Heart right ventricle (tissue), 16 donors: ENCODE measurements at regions not wholly inside any gene's neighbourhood (a gene's known extent, or its start where the extent isn't known, plus 50 kb on each side); places are given as distances from the start of the nearest gene placed in this dataset.

Experiments used
- ATAC-seq, 8 donors: fragments of 200-7000 bp; cut with Tn5 transposase; one replicate each; pipeline ENCODE4 v1.9.1; 2020; ENCODE audit warnings: mild to moderate bottlenecking in 8 of 8, moderate library complexity in 8 of 8, moderate number of reproducible peaks in 1 of 8
- DNase-seq, 2 donors: peaks; one replicate each; pipeline ENCODE4 v3.0.0-alpha.2; 2020
- H3K27ac ChIP-seq, 10 donors: fragments of 200-600 bp; sonication (generic) in 2 of 10; one replicate each; pipeline versions ENCODE4 v1.5.0 to v1.8.0; 2020 to 2022; ENCODE audit warnings: mild to moderate bottlenecking in 3 of 10
- H3K27me3 ChIP-seq, 7 donors: fragments of 200-600 bp; one replicate each; pipeline ENCODE4 v1.8.0; 2021 to 2022; ENCODE audit warnings: mild to moderate bottlenecking in 2 of 7
- H3K36me3 ChIP-seq, 9 donors: fragments of 200-600 bp; sonication (generic) in 1 of 9; one replicate each; pipeline versions ENCODE4 v1.5.0 to v1.8.0; 2020 to 2022; ENCODE audit warnings: mild to moderate bottlenecking in 2 of 9
- H3K4me1 ChIP-seq, 9 donors: fragments of 200-600 bp; sonication (generic) in 1 of 9; one replicate each; pipeline versions ENCODE4 v1.5.0 to v1.8.0; 2020 to 2022; ENCODE audit warnings: mild to moderate bottlenecking in 4 of 9
- H3K4me3 ChIP-seq, 10 donors: fragments of 200-600 bp; sonication (generic) in 2 of 10; one replicate each; pipeline versions ENCODE4 v1.5.0 to v1.8.0; 2020 to 2022; ENCODE audit warnings: mild to moderate bottlenecking in 7 of 10, moderate library complexity in 2 of 10
- H3K9me3 ChIP-seq, 11 donors: fragments of 200-600 bp in 10 of 11; sonication (generic) in 2 of 11; one replicate each; pipeline versions ENCODE4 v1.5.0 to v1.8.0; 2013 to 2022; ENCODE audit warnings: mild to moderate bottlenecking in 2 of 11, control low read depth in 1 of 11, moderate library complexity in 1 of 11
- CTCF ChIP-seq, 9 donors: fragments of 200-600 bp; sonication (generic) in 2 of 9; IDR thresholded peaks; one replicate each; pipeline versions ENCODE4 v1.5.0 to v1.8.0; 2021 to 2022; ENCODE audit warnings: antibody characterized with exemption in 9 of 9, mild to moderate bottlenecking in 5 of 9, moderate library complexity in 1 of 9
- WGBS, 2 donors: extraction: QIAGEN DNeasy Blood & Tissue Kit; methylation state at CpG; one replicate each; pipeline ENCODE4 v1.1.7; 2013; ENCODE audit warnings: inconsistent platforms in 1 of 2; 5-methylcytosine and 5-hydroxymethylcytosine counted together
- intact Hi-C, 10 donors: fragments of 100-400 bp; cut with DNase I; formaldehyde crosslinking; loops; one replicate each; pipeline versions ENCODE4 v1.11.1 to v1.14.2; 2022
- donor health status: Arrhythmogenic right ventricular cardiomyopathy.
- donor health status: ischemic (EF 13 %, LVEDD 7.1; RV severe dilation, severe dysfunction).
- donor health status: healthy with polysubstance abuse.
- donor health status: DM: no; HTN: yes; CAD: no.
- donor health status: DM: no; HTN: no; CAD: no.
- donor health status: ischemic (EF 25% LVEDD 6.9; RV normal size, moderate dysfunction).
- donor health status: ischemic (EF 25% LVEDD 5.7; RV mildly dilated, moderate dysfunction).
- donor health status: healthy.
- donor health status: DM: yes; HTN: yes; CAD: no.
- donor health status: Ischemic cardiomyopathy.
- donor health status: ischemic (EF 35%, LVEDD 5.7; RV mildly dilated, moderate dysfunction).
- donor health status: nonischemic (EF 11% LVEDD 7.7; RV severe dilation, severe dysfunction).
- donor health status: DM: yes; HTN: yes; CAD: no.
- donor health status: PGD.
- donor health status: ischemic (EF 29% LVEDD 5.4; RV normal size, mild dysfunction).
- donor health status: nonischemic (EF 23%, LVEDD 6.1; RV moderate dilation, normal function).

- no peak overlapping the region for H3K27ac ChIP-seq
- no peak overlapping the region for H3K4me3 ChIP-seq
- no peak for DNase-seq
- peaks cover 0 to 4% (median 0%) of the 10 kb centered on the region in 11 donors for H3K9me3 ChIP-seq
- TF ChIP-seq CTCF (IDR thresholded peaks at IDR 0.05): no peak
- no peak for ATAC-seq
- H3K4me1 ChIP-seq: peaks cover 0 to 11% (median 0%) of the 10 kb centered on the region in 9 donors
- H3K27me3 ChIP-seq: no peaks in the 10 kb centered on the region
- intact Hi-C loops: no loop called here
- 91 to 92% methylated on average over 2 of the region's 2 CpGs for WGBS, 2 donors
- no peaks in the 10 kb centered on the region for H3K36me3 ChIP-seq
Observed at GRCh38 chr5:89342106-89342876, 459.3 kb upstream of the MEF2C start.

DNA sequence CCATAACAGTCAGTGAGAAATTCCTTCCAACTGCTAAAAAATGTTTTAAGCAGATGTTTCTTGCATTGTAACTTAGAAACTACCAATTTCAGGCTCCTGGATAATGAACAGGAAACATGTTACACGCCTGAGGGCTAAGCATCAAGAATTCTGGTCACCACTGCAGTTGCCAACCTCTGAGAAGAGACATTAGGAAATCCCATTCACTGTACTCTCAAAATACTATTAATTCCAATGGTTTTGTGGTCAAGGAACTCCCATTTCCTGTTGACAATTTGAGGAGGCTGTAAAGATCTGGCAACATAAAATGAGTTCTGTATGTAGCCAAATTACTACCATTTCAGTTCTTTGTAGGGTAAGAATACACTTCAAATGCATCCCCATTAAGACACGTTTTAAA, 456.0 kb upstream of the MEF2C start:
- Histone ChIP-seq H3K27ac (no peak overlapping the region), H3K4me1 (peaks cover 0 to 11% (median 0%) of the 10 kb centered on the region in 9 donors), H3K4me3 (no peak overlapping the region), H3K9me3 (no peaks in the 10 kb centered on the region), H3K27me3 (no peaks in the 10 kb centered on the region), H3K36me3 (no peaks in the 10 kb centered on the region)
- no peak for TF ChIP-seq CTCF (IDR thresholded peaks at IDR 0.05)
- intact Hi-C loops: no loop called here
- 57 to 68% methylated on average over 2 of the region's 2 CpGs for WGBS, 2 donors
- ATAC-seq: no peak
- DNase-seq: no peak

DNA sequence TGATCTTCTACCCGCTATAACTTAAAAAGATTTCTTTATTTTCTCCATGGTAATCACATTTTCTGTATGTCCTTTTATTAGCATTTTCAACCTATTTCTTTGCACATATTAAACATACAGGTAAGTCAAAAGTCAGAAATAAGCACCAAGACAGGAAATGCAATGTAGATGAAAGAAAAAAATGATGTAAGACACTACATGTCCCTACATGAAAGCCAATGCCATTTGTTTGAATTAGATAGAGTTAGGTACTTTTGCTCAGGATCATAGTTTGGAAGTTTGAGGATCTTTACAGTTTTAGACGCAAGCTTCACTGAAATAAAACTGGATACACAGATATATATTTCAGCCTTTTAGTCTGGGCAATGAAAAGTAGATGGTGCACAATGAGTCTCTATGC, 453.1 kb upstream of the MEF2C start:
- Histone ChIP-seq H3K36me3 (no peaks in the 10 kb centered on the region), H3K27ac (no peak overlapping the region), H3K4me1 (peaks cover 0 to 11% (median 0%) of the 10 kb centered on the region in 9 donors), H3K4me3 (no peak overlapping the region), H3K9me3 (no peaks in the 10 kb centered on the region), H3K27me3 (no peaks in the 10 kb centered on the region)
- DNase-seq (no peak), ATAC-seq (no peak)
- WGBS, 2 donors: 97 to 98% methylated on average over 2 of the region's 2 CpGs
- no peak for TF ChIP-seq CTCF (IDR thresholded peaks at IDR 0.05)
- intact Hi-C loops: no loop called here

DNA sequence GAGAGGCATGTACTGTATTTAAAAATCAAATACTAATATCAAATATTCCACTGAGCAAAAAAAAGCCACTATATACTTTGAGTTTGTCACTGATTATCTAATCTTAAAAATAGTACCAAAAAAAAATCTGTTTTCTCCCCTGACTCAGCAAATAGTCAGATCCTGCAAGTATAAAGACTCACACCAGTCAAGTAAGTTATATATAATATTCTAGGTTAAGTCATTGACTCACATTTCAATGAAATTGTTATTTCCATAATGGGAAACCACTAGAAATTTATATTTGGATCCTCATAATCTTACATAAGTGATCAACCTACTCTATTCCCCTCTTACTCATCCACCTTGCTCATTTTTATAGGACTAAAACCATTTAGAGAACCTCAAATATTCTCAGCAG, 447.2 kb upstream of the MEF2C start:
- TF ChIP-seq CTCF (IDR thresholded peaks at IDR 0.05): no peak
- Histone ChIP-seq H3K9me3 (no peaks in the 10 kb centered on the region), H3K27ac (no peak overlapping the region), H3K36me3 (no peaks in the 10 kb centered on the region), H3K27me3 (no peaks in the 10 kb centered on the region), H3K4me3 (no peak overlapping the region), H3K4me1 (peaks cover 0 to under 1% (median 0%) of the 10 kb centered on the region in 9 donors)
- intact Hi-C loops: no loop called here
- ATAC-seq (no peak), DNase-seq (no peak)
